Gastroesophageal sphincter (tissue), 3 donors: ENCODE measurements at regions not wholly inside any gene's neighbourhood (a gene's known extent, or its start where the extent isn't known, plus 50 kb on each side); places are given as distances from the start of the nearest gene placed in this dataset.

ENCODE experiments used
- EP300 ChIP-seq: sonication (generic); formaldehyde crosslinking; IDR thresholded peaks from one replicate; pipeline ENCODE4 v1.6.1; 2017; ENCODE audit warnings: antibody characterized with exemption, mild to moderate bottlenecking
- TF ChIP-seq, protein P1 (sequence below), 4 experiments: fragments of 200-600 bp in 2 of 4; fragments of 450-650 bp in 2 of 4; sonication (generic) in 1 of 4; IDR thresholded peaks; one replicate each; pipeline ENCODE4 v1.5.1; 2017 to 2019; ENCODE audit warnings: antibody characterized with exemption in 4 of 4, mild to moderate bottlenecking in 2 of 4, moderate library complexity in 2 of 4

DNA sequence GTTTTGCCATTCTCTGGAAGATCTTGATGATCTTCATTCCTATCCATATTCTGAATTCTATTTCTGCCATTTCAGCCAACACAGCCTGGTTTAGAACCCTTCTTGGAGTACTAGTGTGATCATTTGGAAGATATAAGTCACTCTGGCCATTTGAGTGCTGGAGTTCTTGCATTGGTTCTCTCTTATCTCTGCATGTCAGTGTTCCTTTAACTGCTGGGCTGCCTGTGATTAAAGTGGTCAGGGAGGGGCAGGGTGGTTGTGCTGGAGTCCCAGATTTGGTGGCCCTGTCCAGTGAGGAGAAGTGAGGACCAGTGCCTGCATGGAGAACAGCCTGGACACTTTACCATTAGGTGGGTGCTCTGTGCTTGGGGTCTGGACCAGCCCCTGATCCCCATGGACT is 173.0 kb downstream of the SOD2 start:
- no peak for TF ChIP-seq EP300
- TF ChIP-seq, protein P1, sequence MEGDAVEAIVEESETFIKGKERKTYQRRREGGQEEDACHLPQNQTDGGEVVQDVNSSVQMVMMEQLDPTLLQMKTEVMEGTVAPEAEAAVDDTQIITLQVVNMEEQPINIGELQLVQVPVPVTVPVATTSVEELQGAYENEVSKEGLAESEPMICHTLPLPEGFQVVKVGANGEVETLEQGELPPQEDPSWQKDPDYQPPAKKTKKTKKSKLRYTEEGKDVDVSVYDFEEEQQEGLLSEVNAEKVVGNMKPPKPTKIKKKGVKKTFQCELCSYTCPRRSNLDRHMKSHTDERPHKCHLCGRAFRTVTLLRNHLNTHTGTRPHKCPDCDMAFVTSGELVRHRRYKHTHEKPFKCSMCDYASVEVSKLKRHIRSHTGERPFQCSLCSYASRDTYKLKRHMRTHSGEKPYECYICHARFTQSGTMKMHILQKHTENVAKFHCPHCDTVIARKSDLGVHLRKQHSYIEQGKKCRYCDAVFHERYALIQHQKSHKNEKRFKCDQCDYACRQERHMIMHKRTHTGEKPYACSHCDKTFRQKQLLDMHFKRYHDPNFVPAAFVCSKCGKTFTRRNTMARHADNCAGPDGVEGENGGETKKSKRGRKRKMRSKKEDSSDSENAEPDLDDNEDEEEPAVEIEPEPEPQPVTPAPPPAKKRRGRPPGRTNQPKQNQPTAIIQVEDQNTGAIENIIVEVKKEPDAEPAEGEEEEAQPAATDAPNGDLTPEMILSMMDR (IDR thresholded peaks at IDR 0.05): no peak
